PFSK-1 (cell line): ENCODE measurements at regions not wholly inside any gene's neighbourhood (a gene's known extent, or its start where the extent isn't known, plus 50 kb on each side); places are given as distances from the start of the nearest gene placed in this dataset.

Experiments
- POLR2AphosphoS5 ChIP-seq: IDR thresholded peaks from 2 replicates; pipeline ENCODE4 v1.6.1; 2012; ENCODE audit warnings: low read depth, mild to moderate bottlenecking, control low read depth, low read length, moderate library complexity
- REST ChIP-seq, 2 experiments: IDR thresholded peaks; 2 replicates each; pipeline versions ENCODE4 v1.6.1 to v1.8.0; 2011 to 2012; ENCODE audit warnings: low read depth in 2 of 2, low read length in 2 of 2, control low read depth in 1 of 2, inconsistent platforms in 1 of 2, mild to moderate bottlenecking in 1 of 2, moderate library complexity in 1 of 2; ENCODE audit not compliant: insufficient read depth in 1 of 2

- no peak for TF ChIP-seq REST (IDR thresholded peaks at IDR 0.05; ENCODE audit: insufficient read depth in 1 of 2, low read depth in 2 of 2, low read length in 2 of 2)
- TF ChIP-seq POLR2AphosphoS5, result no peak
Measured at GRCh38 chr4:32000846-32001488, 1280.8 kb downstream of the PCDH7 start.
